PC-3 (cell line): ENCODE measurements at regions not wholly inside any gene's neighbourhood (a gene's known extent, or its start where the extent isn't known, plus 50 kb on each side); places are given as distances from the start of the nearest gene placed in this dataset.

ENCODE experiments used
- CTCF ChIP-seq: fragments of 300-600 bp; sonication (generic); conservative IDR thresholded peaks from 2 replicates; pipeline ENCODE4 v1.5.1; 2017; ENCODE audit warnings: antibody characterized with exemption, low read depth, mild to moderate bottlenecking, low read length
- EZH2phosphoT487 ChIP-seq: fragments of 300-600 bp; sonication (generic); IDR thresholded peaks from 2 replicates; pipeline ENCODE4 v1.6.1; 2018; ENCODE audit warnings: mild to moderate bottlenecking, antibody characterized with exemption, low read length, borderline replicate concordance

GRCh38 chr5:110225949-110226348, 500.5 kb downstream of the TMEM232 start:
- TF ChIP-seq CTCF = no peak
- TF ChIP-seq EZH2phosphoT487 = no peak
